ENCODE measurements at regions not wholly inside any gene's neighbourhood (a gene's known extent, or its start where the extent isn't known, plus 50 kb on each side); places are given as distances from the start of the nearest gene placed in this dataset.

DNA sequence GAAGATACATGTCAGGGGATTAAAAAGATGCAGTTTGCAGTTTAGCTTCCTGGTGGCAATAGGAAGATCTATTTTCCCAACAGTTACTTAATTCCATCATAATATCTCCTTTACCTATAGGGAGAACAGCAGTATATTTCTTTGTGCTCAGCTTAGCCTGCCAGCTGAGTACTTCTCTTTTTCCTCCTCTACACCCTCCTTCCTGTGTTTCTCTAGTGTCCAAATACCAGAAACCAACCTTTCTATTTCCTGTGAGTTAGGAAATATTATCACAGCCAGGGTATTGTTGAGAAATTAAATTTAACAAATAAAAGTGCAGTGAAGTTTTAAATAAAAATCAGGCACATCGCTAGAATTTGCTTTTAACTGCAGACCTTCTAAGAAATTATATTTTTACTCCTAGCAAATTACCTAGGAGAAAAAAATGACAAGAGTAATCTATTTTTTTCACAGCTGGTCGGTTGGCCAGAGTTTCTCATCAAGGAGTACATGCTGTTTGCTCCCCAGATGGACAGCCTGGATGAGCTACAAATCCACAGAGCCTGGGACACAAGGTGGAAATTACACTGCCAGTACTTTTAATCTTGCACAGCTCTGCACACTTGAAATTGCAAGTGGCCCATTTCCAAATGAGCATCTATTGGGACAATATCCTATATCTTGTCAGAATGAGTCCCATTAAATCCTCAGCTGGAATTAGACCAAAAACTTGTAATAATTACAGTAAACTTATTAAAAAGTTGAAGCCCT is 185.2 kb upstream of the CFAP20DC start:
- TF ChIP-seq, protein P1, sequence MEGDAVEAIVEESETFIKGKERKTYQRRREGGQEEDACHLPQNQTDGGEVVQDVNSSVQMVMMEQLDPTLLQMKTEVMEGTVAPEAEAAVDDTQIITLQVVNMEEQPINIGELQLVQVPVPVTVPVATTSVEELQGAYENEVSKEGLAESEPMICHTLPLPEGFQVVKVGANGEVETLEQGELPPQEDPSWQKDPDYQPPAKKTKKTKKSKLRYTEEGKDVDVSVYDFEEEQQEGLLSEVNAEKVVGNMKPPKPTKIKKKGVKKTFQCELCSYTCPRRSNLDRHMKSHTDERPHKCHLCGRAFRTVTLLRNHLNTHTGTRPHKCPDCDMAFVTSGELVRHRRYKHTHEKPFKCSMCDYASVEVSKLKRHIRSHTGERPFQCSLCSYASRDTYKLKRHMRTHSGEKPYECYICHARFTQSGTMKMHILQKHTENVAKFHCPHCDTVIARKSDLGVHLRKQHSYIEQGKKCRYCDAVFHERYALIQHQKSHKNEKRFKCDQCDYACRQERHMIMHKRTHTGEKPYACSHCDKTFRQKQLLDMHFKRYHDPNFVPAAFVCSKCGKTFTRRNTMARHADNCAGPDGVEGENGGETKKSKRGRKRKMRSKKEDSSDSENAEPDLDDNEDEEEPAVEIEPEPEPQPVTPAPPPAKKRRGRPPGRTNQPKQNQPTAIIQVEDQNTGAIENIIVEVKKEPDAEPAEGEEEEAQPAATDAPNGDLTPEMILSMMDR (IDR thresholded peaks at IDR 0.05), result no peak
- TF ChIP-seq POLR2A (IDR thresholded peaks at IDR 0.05) (no peak), EP300 (IDR thresholded peaks at IDR 0.05) (no peak)
